CD4-positive, alpha-beta memory T cell (primary cell): ENCODE measurements at regions not wholly inside any gene's neighbourhood (a gene's known extent, or its start where the extent isn't known, plus 50 kb on each side); places are given as distances from the start of the nearest gene placed in this dataset.

Source experiments
- CTCF ChIA-PET: fragments of 350-600 bp; sonication (Branson Sonifier 250); formaldehyde crosslinking; loops from one replicate; lab custom pipeline; 2021; ENCODE audit warnings: inconsistent platforms; ENCODE audit not compliant: partially characterized antibody; lab: Charles Lee
- POLR2A ChIA-PET: fragments of 350-600 bp; sonication (Branson Sonifier 250); formaldehyde crosslinking; loops from one replicate; lab custom pipeline; 2021; ENCODE audit not compliant: partially characterized antibody; lab: Charles Lee
- DNase-seq, 5 donors: peaks; one replicate each; pipeline versions ENCODE4 v3.0.0 to v3.0.0-alpha.2; 2020 to 2022; ENCODE audit warnings: mixed read lengths in 1 of 5
- H3K27ac ChIP-seq: one replicate; pipeline ENCODE4 v1.7.0; 2013; ENCODE audit warnings: low read depth, low read length
- H3K27me3 ChIP-seq: 2 replicates; pipeline ENCODE4 v1.7.0; 2013; ENCODE audit warnings: mild to moderate bottlenecking, low read length, moderate library complexity; ENCODE audit not compliant: insufficient read depth
- H3K36me3 ChIP-seq: 2 replicates; pipeline ENCODE4 v1.7.0; 2013; ENCODE audit warnings: mild to moderate bottlenecking, low read length, moderate library complexity; ENCODE audit not compliant: insufficient read depth
- H3K4me1 ChIP-seq: 2 replicates; pipeline ENCODE4 v1.7.0; 2013; ENCODE audit warnings: mild to moderate bottlenecking, low read length, moderate library complexity; ENCODE audit not compliant: insufficient read depth
- H3K4me3 ChIP-seq, 2 donors: one replicate each; pipeline ENCODE4 v1.7.0; 2013; ENCODE audit warnings: low read length in 2 of 2, mild to moderate bottlenecking in 1 of 2
- H3K9me3 ChIP-seq, 2 donors: one replicate each; pipeline ENCODE4 v1.7.0; 2013; ENCODE audit warnings: low read length in 2 of 2, control low read depth in 1 of 2; ENCODE audit not compliant: control insufficient read depth in 1 of 2
- H3K27ac Mint-ChIP-seq, 7 donors: one replicate each; pipeline ENCODE4 v1.8.0; 2020 to 2021; ENCODE audit warnings: mixed read lengths in 7 of 7, mild to moderate bottlenecking in 6 of 7, inconsistent platforms in 3 of 7, moderate library complexity in 3 of 7
- H3K27me3 Mint-ChIP-seq, 2 donors: one replicate each; pipeline ENCODE4 v1.8.0; 2020 to 2021; ENCODE audit warnings: mixed read lengths in 2 of 2
- H3K36me3 Mint-ChIP-seq, 2 donors: one replicate each; pipeline ENCODE4 v1.8.0; 2020 to 2021; ENCODE audit warnings: mixed read lengths in 2 of 2, inconsistent platforms in 1 of 2, mild to moderate bottlenecking in 1 of 2
- H3K4me1 Mint-ChIP-seq, 4 donors: one replicate each; pipeline ENCODE4 v1.8.0; 2020 to 2021; ENCODE audit warnings: mixed read lengths in 4 of 4, mild to moderate bottlenecking in 1 of 4
- H3K4me3 Mint-ChIP-seq, 8 donors: one replicate each; pipeline ENCODE4 v1.8.0; 2020 to 2021; ENCODE audit warnings: mixed read lengths in 8 of 8, mild to moderate bottlenecking in 7 of 8, moderate library complexity in 6 of 8, inconsistent platforms in 3 of 8
- H3K9me3 Mint-ChIP-seq, 8 donors: one replicate each; pipeline ENCODE4 v1.8.0; 2020 to 2021; ENCODE audit warnings: mixed read lengths in 8 of 8, mild to moderate bottlenecking in 5 of 8, inconsistent platforms in 3 of 8, moderate library complexity in 1 of 8
- intact Hi-C: fragments of 100-400 bp; cut with micrococcal nuclease; formaldehyde crosslinking; loops from one replicate; pipeline ENCODE4 v1.15.1; 2023

- H3K4me1 ChIP-seq, result no peaks in the 10 kb centered on the region
- Mint-ChIP-seq H3K4me1 (no peaks in the 10 kb centered on the region), H3K27ac (no peak overlapping the region), H3K27me3 (peaks cover 0 to 3% of the 10 kb centered on the region in 2 donors), H3K36me3 (no peaks in the 10 kb centered on the region), H3K4me3 (no peak overlapping the region), H3K9me3 (peaks cover 0 to 1% (median 0%) of the 10 kb centered on the region in 8 donors)
- CTCF ChIA-PET, result no interaction called here
- POLR2A ChIA-PET, result no interaction called here
- H3K9me3 ChIP-seq, result no peaks in the 10 kb centered on the region
- no peaks in the 10 kb centered on the region for H3K27me3 ChIP-seq
- intact Hi-C loops, result no loop called here
- no peaks in the 10 kb centered on the region for H3K36me3 ChIP-seq
- H3K27ac ChIP-seq, result no peak overlapping the region
- DNase-seq, result no peak
- no peak overlapping the region for H3K4me3 ChIP-seq
Observed at GRCh38 chr2:104701411-104701911, 152.5 kb upstream of the POU3F3 start.

GRCh38 chr2:104702031-104702850, 151.7 kb upstream of the POU3F3 start:
- no peak overlapping the region for H3K4me3 ChIP-seq
- no peak overlapping the region for H3K27ac ChIP-seq
- CTCF ChIA-PET, result no interaction called here
- no peaks in the 10 kb centered on the region for H3K4me1 ChIP-seq
- no peaks in the 10 kb centered on the region for H3K27me3 ChIP-seq
- Mint-ChIP-seq H3K4me3 (no peak overlapping the region), H3K9me3 (peaks cover 0 to 1% (median 0%) of the 10 kb centered on the region in 8 donors), H3K36me3 (no peaks in the 10 kb centered on the region), H3K27ac (no peak overlapping the region), H3K4me1 (no peaks in the 10 kb centered on the region), H3K27me3 (peaks cover 0 to 3% of the 10 kb centered on the region in 2 donors)
- DNase-seq, result no peak
- no peaks in the 10 kb centered on the region for H3K36me3 ChIP-seq
- POLR2A ChIA-PET, result no interaction called here
- intact Hi-C loops, result no loop called here
- no peaks in the 10 kb centered on the region for H3K9me3 ChIP-seq

GRCh38 chr2:104703669-104704068, 150.2 kb upstream of the POU3F3 start:
- H3K27me3 ChIP-seq, result no peaks in the 10 kb centered on the region
- ChIA-PET POLR2A (no interaction called here), CTCF (no interaction called here)
- no peaks in the 10 kb centered on the region for H3K36me3 ChIP-seq
- H3K36me3 Mint-ChIP-seq, result no peaks in the 10 kb centered on the region
- peaks cover 0 to 3% of the 10 kb centered on the region in 2 donors for H3K27me3 Mint-ChIP-seq
- intact Hi-C loops, result no loop called here
- H3K27ac ChIP-seq, result no peak overlapping the region
- H3K9me3 ChIP-seq, result no peaks in the 10 kb centered on the region
- H3K4me1 ChIP-seq, result no peaks in the 10 kb centered on the region
- no peak overlapping the region for H3K27ac Mint-ChIP-seq
- H3K4me3 ChIP-seq, result no peak overlapping the region
- H3K4me3 Mint-ChIP-seq, result no peak overlapping the region
- peaks cover 0 to 1% (median 0%) of the 10 kb centered on the region in 8 donors for H3K9me3 Mint-ChIP-seq
- no peaks in the 10 kb centered on the region for H3K4me1 Mint-ChIP-seq
- DNase-seq, result no peak

- no peak for DNase-seq
- H3K9me3 ChIP-seq, result no peaks in the 10 kb centered on the region
- no peaks in the 10 kb centered on the region for H3K27me3 ChIP-seq
- POLR2A ChIA-PET, result no interaction called here
- Mint-ChIP-seq H3K9me3 (peaks cover 0 to 1% (median 0%) of the 10 kb centered on the region in 8 donors), H3K4me3 (no peak overlapping the region), H3K4me1 (no peaks in the 10 kb centered on the region), H3K27ac (no peak overlapping the region), H3K27me3 (peaks cover 0 to 3% of the 10 kb centered on the region in 2 donors), H3K36me3 (no peaks in the 10 kb centered on the region)
- intact Hi-C loops, result no loop called here
- H3K27ac ChIP-seq, result no peak overlapping the region
- H3K4me1 ChIP-seq, result no peaks in the 10 kb centered on the region
- CTCF ChIA-PET, result no interaction called here
- no peak overlapping the region for H3K4me3 ChIP-seq
- no peaks in the 10 kb centered on the region for H3K36me3 ChIP-seq
Observed at GRCh38 chr2:104704496-104705245, 149.2 kb upstream of the POU3F3 start.

- no peak for DNase-seq
- H3K27me3 ChIP-seq, result no peaks in the 10 kb centered on the region
- H3K36me3 ChIP-seq, result no peaks in the 10 kb centered on the region
- no peaks in the 10 kb centered on the region for H3K9me3 ChIP-seq
- H3K4me1 Mint-ChIP-seq, result no peaks in the 10 kb centered on the region
- H3K27ac Mint-ChIP-seq, result no peak overlapping the region
- intact Hi-C loops, result no loop called here
- POLR2A ChIA-PET, result no interaction called here
- no peaks in the 10 kb centered on the region for H3K36me3 Mint-ChIP-seq
- H3K4me3 Mint-ChIP-seq, result no peak overlapping the region
- H3K9me3 Mint-ChIP-seq, result peaks cover 0 to 5% (median 0%) of the 10 kb centered on the region in 8 donors
- no peaks in the 10 kb centered on the region for H3K4me1 ChIP-seq
- no peak overlapping the region for H3K27ac ChIP-seq
- H3K4me3 ChIP-seq, result no peak overlapping the region
- H3K27me3 Mint-ChIP-seq, result peaks cover 0 to 3% of the 10 kb centered on the region in 2 donors
- CTCF ChIA-PET, result no interaction called here
Observed at GRCh38 chr2:104707056-104707455, 146.9 kb upstream of the POU3F3 start.

- H3K27me3 Mint-ChIP-seq, result peaks cover 0 to 3% of the 10 kb centered on the region in 2 donors
- DNase-seq, result no peak
- no peak overlapping the region for H3K27ac Mint-ChIP-seq
- ChIA-PET POLR2A (no interaction called here), CTCF (no interaction called here)
- Histone ChIP-seq H3K27me3 (no peaks in the 10 kb centered on the region), H3K36me3 (no peaks in the 10 kb centered on the region), H3K4me3 (no peak overlapping the region), H3K27ac (no peak overlapping the region), H3K9me3 (no peaks in the 10 kb centered on the region), H3K4me1 (no peaks in the 10 kb centered on the region)
- no peak overlapping the region for H3K4me3 Mint-ChIP-seq
- H3K9me3 Mint-ChIP-seq, result peaks cover 0 to 3% (median 0%) of the 10 kb centered on the region in 8 donors
- no peaks in the 10 kb centered on the region for H3K36me3 Mint-ChIP-seq
- H3K4me1 Mint-ChIP-seq, result no peaks in the 10 kb centered on the region
- intact Hi-C loops, result no loop called here
Observed at GRCh38 chr2:104708967-104709366, 144.9 kb upstream of the POU3F3 start.

GRCh38 chr2:104716061-104716460, 137.9 kb upstream of the POU3F3 start:
- Mint-ChIP-seq H3K9me3 (peaks cover 0 to 5% (median 1%) of the 10 kb centered on the region in 8 donors), H3K4me3 (no peak overlapping the region), H3K27me3 (no peaks in the 10 kb centered on the region), H3K36me3 (no peaks in the 10 kb centered on the region), H3K27ac (no peak overlapping the region), H3K4me1 (no peaks in the 10 kb centered on the region)
- no peaks in the 10 kb centered on the region for H3K4me1 ChIP-seq
- no peak for DNase-seq
- no peaks in the 10 kb centered on the region for H3K9me3 ChIP-seq
- H3K36me3 ChIP-seq, result no peaks in the 10 kb centered on the region
- CTCF ChIA-PET, result no interaction called here
- H3K4me3 ChIP-seq, result no peak overlapping the region
- POLR2A ChIA-PET, result no interaction called here
- intact Hi-C loops, result no loop called here
- no peaks in the 10 kb centered on the region for H3K27me3 ChIP-seq
- H3K27ac ChIP-seq, result no peak overlapping the region
